ENCODE measurements at regions not wholly inside any gene's neighbourhood (a gene's known extent, or its start where the extent isn't known, plus 50 kb on each side); places are given as distances from the start of the nearest gene placed in this dataset.

DNA sequence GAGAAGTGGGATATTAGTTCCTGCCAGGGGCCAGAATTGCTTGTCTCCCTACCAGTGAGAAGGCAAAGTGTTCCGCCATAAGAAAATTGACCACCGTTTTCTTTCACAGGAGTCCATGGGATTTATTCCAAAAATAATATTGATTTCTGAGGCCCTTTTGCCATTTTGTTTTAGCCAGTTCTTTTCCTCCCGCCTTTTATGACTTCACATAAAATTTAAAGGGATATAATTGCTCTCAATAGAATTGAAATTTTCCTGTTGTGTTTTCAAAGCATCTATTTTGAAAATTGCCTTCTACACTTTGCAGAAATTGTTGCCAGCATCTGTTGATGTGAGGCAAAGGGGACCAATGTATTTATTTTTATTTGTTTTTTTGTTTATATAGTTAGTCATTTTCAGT lies 53.6 kb downstream of the PLCE1 start (continued):
- TF ChIP-seq, protein P1, sequence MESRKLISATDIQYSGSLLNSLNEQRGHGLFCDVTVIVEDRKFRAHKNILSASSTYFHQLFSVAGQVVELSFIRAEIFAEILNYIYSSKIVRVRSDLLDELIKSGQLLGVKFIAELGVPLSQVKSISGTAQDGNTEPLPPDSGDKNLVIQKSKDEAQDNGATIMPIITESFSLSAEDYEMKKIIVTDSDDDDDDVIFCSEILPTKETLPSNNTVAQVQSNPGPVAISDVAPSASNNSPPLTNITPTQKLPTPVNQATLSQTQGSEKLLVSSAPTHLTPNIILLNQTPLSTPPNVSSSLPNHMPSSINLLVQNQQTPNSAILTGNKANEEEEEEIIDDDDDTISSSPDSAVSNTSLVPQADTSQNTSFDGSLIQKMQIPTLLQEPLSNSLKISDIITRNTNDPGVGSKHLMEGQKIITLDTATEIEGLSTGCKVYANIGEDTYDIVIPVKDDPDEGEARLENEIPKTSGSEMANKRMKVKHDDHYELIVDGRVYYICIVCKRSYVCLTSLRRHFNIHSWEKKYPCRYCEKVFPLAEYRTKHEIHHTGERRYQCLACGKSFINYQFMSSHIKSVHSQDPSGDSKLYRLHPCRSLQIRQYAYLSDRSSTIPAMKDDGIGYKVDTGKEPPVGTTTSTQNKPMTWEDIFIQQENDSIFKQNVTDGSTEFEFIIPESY (IDR thresholded peaks at IDR 0.05; ENCODE audit: borderline replicate concordance, low read depth), result no peak
- TF ChIP-seq, protein P2, sequence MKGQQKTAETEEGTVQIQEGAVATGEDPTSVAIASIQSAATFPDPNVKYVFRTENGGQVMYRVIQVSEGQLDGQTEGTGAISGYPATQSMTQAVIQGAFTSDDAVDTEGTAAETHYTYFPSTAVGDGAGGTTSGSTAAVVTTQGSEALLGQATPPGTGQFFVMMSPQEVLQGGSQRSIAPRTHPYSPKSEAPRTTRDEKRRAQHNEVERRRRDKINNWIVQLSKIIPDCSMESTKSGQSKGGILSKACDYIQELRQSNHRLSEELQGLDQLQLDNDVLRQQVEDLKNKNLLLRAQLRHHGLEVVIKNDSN (IDR thresholded peaks at IDR 0.05; ENCODE audit: borderline replicate concordance, low read depth), result no peak
- no peak for TF ChIP-seq CHD2 (IDR thresholded peaks at IDR 0.05; ENCODE audit: low read length, partially characterized antibody)
- TF ChIP-seq JUND (IDR thresholded peaks at IDR 0.05), result no peak
- TF ChIP-seq SIN3A (IDR thresholded peaks at IDR 0.05; ENCODE audit: borderline replicate concordance, low read depth, low read length), result no peak
- TF ChIP-seq RXRA (IDR thresholded peaks at IDR 0.05; ENCODE audit: borderline replicate concordance, low read depth), result no peak
- no peak for TF ChIP-seq YY1 (IDR thresholded peaks at IDR 0.05; ENCODE audit: low read depth)
- TF ChIP-seq RCOR1 (IDR thresholded peaks at IDR 0.05; ENCODE audit: low read length), result no peak

DNA sequence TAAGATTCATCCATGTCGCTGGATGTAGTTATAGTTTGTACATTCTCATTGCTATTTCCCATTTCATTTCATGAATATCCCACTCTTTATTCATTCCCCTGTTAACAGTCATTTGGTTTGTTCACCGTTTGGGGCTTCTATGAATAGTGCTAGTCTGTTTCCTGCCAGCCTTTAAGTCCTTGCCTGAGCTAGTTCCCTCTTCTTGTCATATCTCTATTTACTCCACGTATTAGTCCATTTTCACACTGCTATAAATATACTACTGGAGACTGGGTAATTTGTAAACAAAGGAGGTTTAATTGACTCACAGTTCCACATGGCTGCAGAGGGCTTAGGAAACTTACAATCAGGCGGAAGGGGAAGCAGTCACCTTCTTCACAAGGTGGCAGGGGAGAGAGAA lies 56.2 kb downstream of the PLCE1 start:
- Histone ChIP-seq H3K4me3 (ENCODE audit: low read depth in 2 of 2, low read length in 1 of 2) (no peak overlapping the region), H3K27me3 (ENCODE audit: insufficient read depth) (no peaks in the 10 kb centered on the region), H2AFZ (ENCODE audit: low read depth) (no peak overlapping the region), H3K9me3 (no peaks in the 10 kb centered on the region), H3K4me1 (ENCODE audit: control insufficient read depth in 1 of 2, insufficient read depth in 2 of 2, low read depth in 1 of 2, low read length in 1 of 2) (no peaks in the 10 kb centered on the region), H4K20me1 (ENCODE audit: insufficient read depth) (no peaks in the 10 kb centered on the region), H3K36me3 (replicated peaks in 1 of 2; ENCODE audit: control insufficient read depth in 1 of 2, insufficient read depth in 2 of 2, low read length in 1 of 2) (no peaks in the 10 kb centered on the region), H3K9me2 (no peaks in the 10 kb centered on the region), H3K9ac (no peak overlapping the region), H3K27ac (ENCODE audit: low read depth in 2 of 2, low read length in 1 of 2) (no peak overlapping the region), H3K4me2 (no peak overlapping the region), H3K79me2 (ENCODE audit: insufficient read depth) (no peaks in the 10 kb centered on the region), H3F3A (replicated peaks; ENCODE audit: insufficient read depth) (no peaks in the 10 kb centered on the region)
- CTCF ChIA-PET, result no interaction called here
- TF ChIP-seq FOXJ3 (CRISPR knock-in tag; IDR thresholded peaks at IDR 0.05) (no peak), FOXM1 (IDR thresholded peaks at IDR 0.05; ENCODE audit: low read depth) (no peak), MXI1 (IDR thresholded peaks at IDR 0.05; ENCODE audit: low read depth, low read length) (no peak), TCF12 (IDR thresholded peaks at IDR 0.05) (no peak)
- TF ChIP-seq, protein P3, sequence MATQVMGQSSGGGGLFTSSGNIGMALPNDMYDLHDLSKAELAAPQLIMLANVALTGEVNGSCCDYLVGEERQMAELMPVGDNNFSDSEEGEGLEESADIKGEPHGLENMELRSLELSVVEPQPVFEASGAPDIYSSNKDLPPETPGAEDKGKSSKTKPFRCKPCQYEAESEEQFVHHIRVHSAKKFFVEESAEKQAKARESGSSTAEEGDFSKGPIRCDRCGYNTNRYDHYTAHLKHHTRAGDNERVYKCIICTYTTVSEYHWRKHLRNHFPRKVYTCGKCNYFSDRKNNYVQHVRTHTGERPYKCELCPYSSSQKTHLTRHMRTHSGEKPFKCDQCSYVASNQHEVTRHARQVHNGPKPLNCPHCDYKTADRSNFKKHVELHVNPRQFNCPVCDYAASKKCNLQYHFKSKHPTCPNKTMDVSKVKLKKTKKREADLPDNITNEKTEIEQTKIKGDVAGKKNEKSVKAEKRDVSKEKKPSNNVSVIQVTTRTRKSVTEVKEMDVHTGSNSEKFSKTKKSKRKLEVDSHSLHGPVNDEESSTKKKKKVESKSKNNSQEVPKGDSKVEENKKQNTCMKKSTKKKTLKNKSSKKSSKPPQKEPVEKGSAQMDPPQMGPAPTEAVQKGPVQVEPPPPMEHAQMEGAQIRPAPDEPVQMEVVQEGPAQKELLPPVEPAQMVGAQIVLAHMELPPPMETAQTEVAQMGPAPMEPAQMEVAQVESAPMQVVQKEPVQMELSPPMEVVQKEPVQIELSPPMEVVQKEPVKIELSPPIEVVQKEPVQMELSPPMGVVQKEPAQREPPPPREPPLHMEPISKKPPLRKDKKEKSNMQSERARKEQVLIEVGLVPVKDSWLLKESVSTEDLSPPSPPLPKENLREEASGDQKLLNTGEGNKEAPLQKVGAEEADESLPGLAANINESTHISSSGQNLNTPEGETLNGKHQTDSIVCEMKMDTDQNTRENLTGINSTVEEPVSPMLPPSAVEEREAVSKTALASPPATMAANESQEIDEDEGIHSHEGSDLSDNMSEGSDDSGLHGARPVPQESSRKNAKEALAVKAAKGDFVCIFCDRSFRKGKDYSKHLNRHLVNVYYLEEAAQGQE (IDR thresholded peaks at IDR 0.05; ENCODE audit: low read depth, low read length), result no peak
- DNase-seq, result no peak
- POLR2A ChIA-PET, result no interaction called here
- WGBS (ENCODE audit: low lambda C conversion rate), result 72% methylated on average over 4 of the region's 4 CpGs
